ENCODE measurements at regions not wholly inside any gene's neighbourhood (a gene's known extent, or its start where the extent isn't known, plus 50 kb on each side); places are given as distances from the start of the nearest gene placed in this dataset.
"Not testable (repeated sequence)": the region's sequence is repeated elsewhere in the genome, so short reads cannot be mapped to it uniquely, and the experiment has no call there.

DNA sequence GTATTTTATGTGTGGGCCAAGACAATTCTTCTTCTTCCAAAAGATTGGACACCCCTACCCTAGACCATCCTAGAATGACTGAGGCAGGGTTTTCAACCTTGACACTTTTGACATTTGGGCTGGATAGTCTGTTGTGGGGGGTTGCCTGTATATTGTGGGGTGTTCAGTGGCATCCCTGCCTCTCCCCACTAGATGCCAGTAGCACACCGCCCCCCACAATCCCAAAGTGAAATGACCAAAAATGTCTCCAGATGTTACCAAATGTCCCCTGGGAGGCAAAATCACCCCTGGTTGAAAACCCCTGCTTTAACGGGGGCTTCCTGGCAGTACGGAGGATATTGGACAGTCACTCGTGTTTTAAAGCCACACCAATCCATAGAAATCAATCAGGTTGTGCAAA, 219.6 kb downstream of the PHETA1 start:
- no peak for DNase-seq

DNA sequence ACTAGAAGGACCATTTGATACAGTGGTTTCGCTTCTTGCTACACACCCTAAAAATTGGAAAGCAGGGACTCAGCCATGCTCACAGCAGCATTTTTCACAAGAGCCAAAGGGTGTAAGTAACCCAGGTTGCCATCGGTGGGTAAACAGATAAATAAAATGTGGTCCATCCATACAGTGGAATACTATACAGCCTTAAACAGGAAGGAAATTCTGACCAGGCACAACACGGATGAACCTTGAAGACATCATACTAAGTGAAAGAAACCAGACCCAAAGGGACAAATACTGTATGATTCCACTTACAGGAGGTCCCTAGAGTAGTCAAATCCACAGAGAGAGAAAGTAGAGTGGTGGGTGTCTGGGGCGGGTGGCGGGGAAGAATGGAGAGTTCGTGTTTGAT, 220.9 kb downstream of the PHETA1 start:
- no peak for DNase-seq

GRCh38 chr12:111143271-111143670, 222.9 kb upstream of the MYL2 start:
- no peak for DNase-seq

DNA sequence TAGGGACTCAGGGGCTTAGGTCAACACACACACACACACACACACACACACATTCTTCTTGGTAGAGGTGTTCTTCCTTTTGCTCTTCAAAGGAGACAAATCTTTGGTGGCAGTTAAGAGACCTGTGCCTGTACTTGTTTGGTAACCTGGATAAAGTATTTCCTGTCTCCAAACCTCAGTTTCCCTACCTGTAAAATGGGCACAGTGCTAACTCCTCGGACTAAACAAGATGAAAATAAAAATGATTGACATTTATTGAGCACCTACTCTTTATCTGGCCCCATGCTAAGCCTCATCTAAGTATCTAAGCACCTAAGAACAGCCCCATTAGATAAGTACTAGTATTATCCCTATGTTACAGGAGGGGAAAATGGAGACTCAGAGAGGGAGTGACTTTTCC, 220.8 kb upstream of the MYL2 start:
- no peak for DNase-seq

- no peak for DNase-seq
Observed at GRCh38 chr12:111138016-111138415, 217.6 kb upstream of the MYL2 start.

DNA sequence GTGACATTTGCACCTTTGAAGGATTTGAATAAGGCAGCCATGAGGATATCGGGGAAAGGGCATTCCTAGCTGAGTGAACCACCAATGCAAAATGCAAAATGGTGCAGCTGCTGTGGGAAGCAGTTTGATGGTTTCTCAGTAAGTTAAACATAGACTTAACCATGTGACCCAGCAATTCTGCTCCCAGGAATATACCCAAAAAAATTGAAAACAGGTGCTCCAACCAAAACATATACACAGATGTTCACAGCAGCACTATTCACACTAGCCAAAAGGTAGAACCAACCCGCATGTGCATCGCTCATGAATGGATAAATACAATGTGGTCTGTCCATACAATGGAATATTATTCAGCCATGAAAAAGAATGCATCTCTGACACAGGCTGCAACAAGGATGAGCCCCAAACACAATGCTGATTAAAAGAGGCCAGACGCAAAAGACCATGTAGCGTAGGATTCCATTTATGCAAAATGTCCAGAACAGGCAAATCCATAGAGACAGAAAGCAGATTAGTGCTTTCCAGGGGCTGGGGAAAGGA, 215.0 kb upstream of the MYL2 start:
- no peak for DNase-seq

GRCh38 chr12:111130336-111130735, 210.0 kb upstream of the MYL2 start:
- DNase-seq = no peak

- DNase-seq = no peak
Observed at GRCh38 chr12:111129149-111129767, 208.9 kb upstream of the MYL2 start.

- no peak for DNase-seq
Observed at GRCh38 chr12:111126331-111126730, 206.0 kb upstream of the MYL2 start.

GRCh38 chr12:111124183-111124582, 203.8 kb upstream of the MYL2 start:
- no peak for DNase-seq

DNA sequence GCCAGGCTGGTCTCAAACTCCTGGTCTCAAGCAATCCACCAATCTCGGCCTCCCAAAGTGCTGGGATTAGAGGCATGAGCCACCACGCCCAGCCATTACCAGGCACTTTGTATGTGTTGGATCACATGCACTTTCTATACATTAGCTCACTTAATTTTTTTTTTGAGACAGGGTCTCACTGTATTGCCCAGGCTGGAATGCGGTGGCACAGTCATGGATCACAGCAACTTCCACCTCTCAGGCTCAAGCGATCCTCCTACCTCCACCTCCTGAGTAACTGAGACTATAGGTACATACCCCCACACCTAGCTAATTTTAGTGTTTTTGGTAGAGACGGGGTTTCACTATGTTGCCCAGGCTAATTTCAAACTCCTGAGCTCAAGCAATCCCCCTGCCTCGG, 203.0 kb upstream of the MYL2 start:
- DNase-seq = no peak

DNA sequence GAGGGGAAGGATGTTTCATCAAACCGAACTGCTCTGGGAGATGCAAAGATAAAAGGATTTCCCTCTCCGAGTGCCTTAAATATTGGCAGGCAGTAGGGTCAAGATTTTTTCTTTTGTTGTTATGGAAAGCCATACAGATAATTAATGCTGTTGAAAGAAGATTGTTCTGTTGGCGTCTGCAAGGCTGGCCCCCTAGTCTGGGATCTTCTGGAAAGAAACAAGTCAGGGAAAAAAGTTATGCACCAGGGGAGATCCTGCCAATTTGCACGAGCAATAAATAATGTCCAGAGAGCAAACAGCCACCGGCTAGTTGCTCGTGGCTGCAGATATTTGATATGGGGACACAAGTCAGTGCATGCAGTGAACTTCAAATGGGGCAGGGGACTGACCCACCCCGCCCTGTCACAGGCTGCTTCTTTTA, 202.1 kb upstream of the MYL2 start:
- DNase-seq = no peak

DNA sequence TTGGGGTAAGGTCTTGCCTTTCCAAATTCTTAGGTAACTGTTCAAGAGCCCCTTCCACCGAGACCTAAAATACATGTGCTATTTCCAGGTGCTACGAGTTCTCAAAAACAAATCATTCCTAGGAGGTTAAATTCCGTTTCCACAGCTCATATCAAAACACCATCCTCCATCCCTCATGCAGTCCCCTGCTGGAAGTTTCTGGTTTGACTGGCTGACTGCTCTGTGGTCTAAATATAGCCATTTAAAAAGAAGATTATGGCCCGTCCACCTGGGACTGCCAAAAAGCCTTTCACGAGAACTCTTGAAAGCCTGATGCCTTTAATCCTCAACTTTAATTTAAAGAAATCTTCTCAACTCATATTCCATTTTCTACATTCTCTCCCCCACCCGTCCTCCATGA, 201.5 kb upstream of the MYL2 start:
- no peak for DNase-seq

- DNase-seq = no peak
Observed at GRCh38 chr12:111120578-111120977, 200.2 kb upstream of the MYL2 start.

DNA sequence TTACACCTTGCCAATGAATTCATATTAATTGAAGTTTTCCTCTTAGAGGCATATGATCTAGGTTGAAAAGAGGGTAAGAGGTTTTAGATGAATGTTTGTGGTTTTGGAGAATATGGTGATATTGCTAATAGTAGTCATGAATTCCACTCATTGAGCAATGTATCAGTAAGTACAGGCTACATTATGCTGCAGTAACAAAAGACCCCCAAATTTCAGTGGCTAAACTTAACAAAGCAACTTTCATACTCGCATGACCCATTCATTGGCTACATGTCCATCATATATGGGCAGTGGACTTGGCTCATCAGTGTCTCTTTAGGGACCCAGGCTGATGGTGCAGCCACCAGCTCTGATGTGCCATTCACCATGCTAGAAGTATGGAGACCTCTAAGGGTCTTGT, 196.6 kb upstream of the MYL2 start:
- no peak for DNase-seq

- not testable (repeated sequence) for DNase-seq
Observed at GRCh38 chr12:111113313-111113712, 192.9 kb upstream of the MYL2 start.

GRCh38 chr12:111112311-111113098, 192.1 kb upstream of the MYL2 start:
- DNase-seq = no peak

DNA sequence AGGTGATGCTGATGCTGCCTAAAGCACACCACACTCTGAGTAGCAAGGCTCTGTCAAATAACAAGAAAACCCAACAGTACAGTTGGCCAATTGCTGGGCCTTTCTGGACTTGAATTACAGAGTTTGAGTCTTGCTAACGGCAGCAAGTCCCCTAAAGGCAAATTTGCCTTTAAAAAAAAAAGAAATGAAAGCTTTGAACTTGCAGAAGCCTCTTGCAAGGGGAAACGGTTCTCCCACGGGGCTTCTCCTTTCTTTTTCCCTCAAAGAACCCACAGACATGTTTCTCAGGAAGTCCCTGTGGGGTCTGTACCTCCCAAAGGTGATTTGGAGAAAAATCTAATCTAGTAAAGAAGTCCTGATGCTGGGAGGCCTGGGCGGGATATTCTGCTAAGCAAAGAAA, 191.3 kb upstream of the MYL2 start:
- DNase-seq = no peak

DNA sequence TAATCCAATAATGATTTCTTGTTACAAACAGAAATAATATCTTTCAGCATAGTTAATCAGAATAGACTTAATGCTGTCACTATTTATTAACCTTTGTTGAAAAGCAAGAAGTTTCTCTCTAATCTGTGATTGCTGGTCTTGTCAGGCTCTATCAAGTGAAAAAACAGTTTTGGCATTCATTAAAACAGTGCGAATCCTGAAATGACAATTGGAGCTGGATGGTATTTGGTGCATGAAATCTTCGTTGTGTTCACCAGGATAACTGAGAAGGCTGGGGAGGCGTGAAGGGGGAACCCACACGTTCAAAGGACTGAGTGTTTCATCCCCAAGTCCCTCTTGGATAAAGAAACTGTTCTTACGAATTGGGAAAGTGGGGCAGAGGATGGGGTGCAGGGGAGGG, 190.2 kb upstream of the MYL2 start:
- DNase-seq = no peak

- no peak for DNase-seq
Observed at GRCh38 chr12:111108726-111109125, 188.3 kb upstream of the MYL2 start.

GRCh38 chr12:111107392-111108178, 187.2 kb upstream of the MYL2 start:
- no peak for DNase-seq

DNA sequence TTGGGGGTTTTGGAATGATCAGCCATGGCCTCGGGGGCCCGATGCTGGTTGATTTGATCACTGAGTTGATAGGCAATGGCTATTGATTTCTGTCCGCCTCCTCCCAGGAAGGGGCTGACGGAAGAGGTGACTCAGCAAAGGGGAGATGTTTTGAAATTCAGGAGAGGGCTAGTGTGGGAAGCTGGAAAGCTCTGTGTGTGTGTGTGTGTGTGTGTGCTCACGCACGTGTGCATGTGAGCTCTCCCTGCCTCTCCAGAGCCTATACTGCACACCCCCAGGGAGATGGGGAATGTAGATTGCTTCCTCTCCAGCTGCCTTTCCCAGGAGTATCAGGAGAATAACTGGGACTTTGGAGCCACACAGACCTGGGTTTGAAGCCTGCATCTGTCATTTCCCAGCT, 184.9 kb upstream of the MYL2 start:
- no peak for DNase-seq

DNA sequence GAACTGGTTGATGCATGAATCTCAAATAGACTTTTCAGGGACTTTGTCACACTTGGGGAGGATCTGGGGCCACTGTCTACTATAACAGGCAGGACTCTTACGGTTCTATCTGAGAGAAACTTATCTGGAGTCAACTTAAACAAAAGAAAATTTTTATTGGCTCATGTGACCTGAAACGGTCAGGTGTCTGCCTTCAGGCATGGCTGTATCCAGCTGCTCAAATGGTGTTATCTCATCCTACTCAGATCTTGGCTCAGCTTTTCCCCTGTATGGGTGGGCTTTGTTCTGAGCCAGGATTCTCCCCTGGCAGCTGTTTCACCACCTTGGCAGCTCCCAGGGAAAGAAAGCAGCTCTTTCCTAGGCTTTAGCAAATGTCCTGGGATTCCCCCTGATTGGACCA, 183.2 kb upstream of the MYL2 start:
- DNase-seq = no peak
